ENCODE measurements at regions not wholly inside any gene's neighbourhood (a gene's known extent, or its start where the extent isn't known, plus 50 kb on each side); places are given as distances from the start of the nearest gene placed in this dataset.

- TF ChIP-seq CTCF (conservative IDR thresholded peaks at IDR 0.05; ENCODE audit: low read depth, low read length): no peak
- DNase-seq (ENCODE audit: low read depth): no peak
These were observed 522.5 kb downstream of the VRK1 start for GRCh38 chr14:97319691-97320090.

GRCh38 chr14:97328743-97329142 is 531.6 kb downstream of the VRK1 start:
- H3K4me3 ChIP-seq (ENCODE audit: low read depth, low read length): no peak overlapping the region
- no peak for DNase-seq (ENCODE audit: low read depth)
- no peak for TF ChIP-seq CTCF (conservative IDR thresholded peaks at IDR 0.05; ENCODE audit: low read depth, low read length)

More at GRCh38 chr14:97319691-97320090, 522.5 kb downstream of the VRK1 start:
- no peak overlapping the region for H3K4me3 ChIP-seq (ENCODE audit: low read depth, low read length)

GRCh38 chr14:97329701-97330100 is 532.5 kb downstream of the VRK1 start:
- H3K4me3 ChIP-seq (ENCODE audit: low read depth, low read length): no peak overlapping the region
- no peak for DNase-seq (ENCODE audit: low read depth)
- no peak for TF ChIP-seq CTCF (conservative IDR thresholded peaks at IDR 0.05; ENCODE audit: low read depth, low read length)

GRCh38 chr14:97331058-97331457 is 533.9 kb downstream of the VRK1 start:
- no peak for TF ChIP-seq CTCF (conservative IDR thresholded peaks at IDR 0.05; ENCODE audit: low read depth, low read length)
- DNase-seq (ENCODE audit: low read depth): no peak
- no peak overlapping the region for H3K4me3 ChIP-seq (ENCODE audit: low read depth, low read length)

- DNase-seq (ENCODE audit: low read depth): no peak
- no peak overlapping the region for H3K4me3 ChIP-seq (ENCODE audit: low read depth, low read length)
- TF ChIP-seq CTCF (conservative IDR thresholded peaks at IDR 0.05; ENCODE audit: low read depth, low read length): no peak
These were observed 534.3 kb downstream of the VRK1 start for GRCh38 chr14:97331526-97331925.

GRCh38 chr14:97336179-97336578 is 539.0 kb downstream of the VRK1 start:
- no peak overlapping the region for H3K4me3 ChIP-seq (ENCODE audit: low read depth, low read length)
- no peak for TF ChIP-seq CTCF (conservative IDR thresholded peaks at IDR 0.05; ENCODE audit: low read depth, low read length)
- DNase-seq (ENCODE audit: low read depth): no peak

- no peak for TF ChIP-seq CTCF (conservative IDR thresholded peaks at IDR 0.05; ENCODE audit: low read depth, low read length)
- H3K4me3 ChIP-seq (ENCODE audit: low read depth, low read length): no peak overlapping the region
- DNase-seq (ENCODE audit: low read depth): no peak
These were observed 539.6 kb downstream of the VRK1 start for GRCh38 chr14:97336816-97337215.

All from epithelial cell of proximal tubule (primary cell).